Breast epithelium (tissue), 4 donors: ENCODE measurements at regions not wholly inside any gene's neighbourhood (a gene's known extent, or its start where the extent isn't known, plus 50 kb on each side); places are given as distances from the start of the nearest gene placed in this dataset.

Source experiments
- DNase-seq, 2 donors: peaks; one replicate each; pipeline ENCODE4 v3.0.0-alpha.2; 2019; ENCODE audit warnings: low spot score in 2 of 2
- H3K27ac ChIP-seq, 2 donors: fragments of 200-600 bp; sonication (generic) in 1 of 2; one replicate each; pipeline ENCODE4 v1.5.1; 2016 to 2019; ENCODE audit warnings: mild to moderate bottlenecking in 1 of 2
- H3K27me3 ChIP-seq, 2 donors: fragments of 200-600 bp; sonication (generic) in 1 of 2; one replicate each; pipeline versions ENCODE4 v1.5.1 to v1.6.0; 2017 to 2019; ENCODE audit warnings: control low read depth in 1 of 2, mild to moderate bottlenecking in 1 of 2
- H3K36me3 ChIP-seq: fragments of 200-600 bp; one replicate; pipeline ENCODE4 v1.5.1; 2019
- H3K4me1 ChIP-seq, 2 donors: fragments of 200-600 bp; sonication (generic); one replicate each; pipeline ENCODE4 v1.5.1; 2016 to 2019; ENCODE audit warnings: control low read depth in 1 of 2
- H3K4me3 ChIP-seq, 3 donors: fragments of 200-600 bp; sonication (generic); 1 replicate in 2 of 3; 2 replicates in 1 of 3; pipeline ENCODE4 v1.5.1; 2016 to 2019; ENCODE audit warnings: mild to moderate bottlenecking in 3 of 3, moderate library complexity in 2 of 3
- H3K9me3 ChIP-seq, 2 donors: fragments of 200-600 bp; sonication (generic) in 1 of 2; one replicate each; pipeline ENCODE4 v1.5.1; 2016 to 2019; ENCODE audit warnings: control low read depth in 1 of 2
- POLR2A ChIP-seq: fragments of 450-650 bp; IDR thresholded peaks from one replicate; pipeline ENCODE4 v1.6.1; 2016; ENCODE audit warnings: antibody characterized with exemption, mild to moderate bottlenecking, moderate library complexity
- POLR2AphosphoS5 ChIP-seq, 3 donors: sonication (generic); formaldehyde crosslinking; IDR thresholded peaks; one replicate each; pipeline ENCODE4 v1.6.1; 2017; ENCODE audit warnings: antibody characterized with exemption in 3 of 3
- intact Hi-C: fragments of 100-400 bp; cut with DNase I; formaldehyde crosslinking; loops from one replicate; pipeline ENCODE4 v1.15.1; 2023; ENCODE audit warnings: low total_unique reads
- TF ChIP-seq, protein P1 (sequence below), 3 donors: fragments of 450-650 bp; IDR thresholded peaks; one replicate each; pipeline ENCODE4 v1.5.1; 2016 to 2017; ENCODE audit warnings: antibody characterized with exemption in 3 of 3, mild to moderate bottlenecking in 3 of 3, moderate library complexity in 3 of 3

DNA sequence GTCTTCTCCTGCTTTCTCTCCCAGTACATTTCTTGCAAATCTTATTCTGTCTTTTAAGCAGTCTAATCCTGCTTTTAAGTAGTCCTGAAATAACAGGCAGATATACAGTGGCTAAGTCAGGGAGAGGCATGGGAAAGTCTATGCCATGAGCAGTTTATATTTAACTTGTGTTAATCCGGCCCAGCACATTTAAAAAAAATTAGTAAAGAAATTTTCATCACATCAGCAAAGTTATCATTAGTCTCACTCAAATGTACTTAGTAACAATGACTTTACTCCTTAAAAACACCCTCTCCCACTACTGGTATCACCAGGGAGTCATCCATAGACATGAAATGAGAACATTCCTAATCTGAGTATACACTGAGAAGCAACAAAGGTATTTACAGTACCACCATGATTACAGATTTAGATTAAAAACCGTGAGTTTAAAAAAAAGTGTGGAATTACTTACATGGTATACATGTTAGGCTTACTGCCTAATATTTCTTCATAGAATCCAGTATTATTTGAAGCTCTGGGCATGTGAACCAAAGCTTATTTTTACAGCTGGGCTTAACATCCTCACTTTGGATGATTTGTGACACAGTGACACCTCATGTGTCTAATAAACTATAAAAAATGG, 75.9 kb upstream of the DAB2 start:
- intact Hi-C loops, result no loop called here
- Histone ChIP-seq H3K27ac (no peak overlapping the region), H3K9me3 (no peaks in the 10 kb centered on the region), H3K36me3 (no peaks in the 10 kb centered on the region), H3K4me1 (no peaks in the 10 kb centered on the region), H3K4me3 (no peak overlapping the region), H3K27me3 (no peaks in the 10 kb centered on the region)
- no peak for DNase-seq
- no peak for TF ChIP-seq POLR2AphosphoS5 (IDR thresholded peaks at IDR 0.05)
- TF ChIP-seq, protein P1, sequence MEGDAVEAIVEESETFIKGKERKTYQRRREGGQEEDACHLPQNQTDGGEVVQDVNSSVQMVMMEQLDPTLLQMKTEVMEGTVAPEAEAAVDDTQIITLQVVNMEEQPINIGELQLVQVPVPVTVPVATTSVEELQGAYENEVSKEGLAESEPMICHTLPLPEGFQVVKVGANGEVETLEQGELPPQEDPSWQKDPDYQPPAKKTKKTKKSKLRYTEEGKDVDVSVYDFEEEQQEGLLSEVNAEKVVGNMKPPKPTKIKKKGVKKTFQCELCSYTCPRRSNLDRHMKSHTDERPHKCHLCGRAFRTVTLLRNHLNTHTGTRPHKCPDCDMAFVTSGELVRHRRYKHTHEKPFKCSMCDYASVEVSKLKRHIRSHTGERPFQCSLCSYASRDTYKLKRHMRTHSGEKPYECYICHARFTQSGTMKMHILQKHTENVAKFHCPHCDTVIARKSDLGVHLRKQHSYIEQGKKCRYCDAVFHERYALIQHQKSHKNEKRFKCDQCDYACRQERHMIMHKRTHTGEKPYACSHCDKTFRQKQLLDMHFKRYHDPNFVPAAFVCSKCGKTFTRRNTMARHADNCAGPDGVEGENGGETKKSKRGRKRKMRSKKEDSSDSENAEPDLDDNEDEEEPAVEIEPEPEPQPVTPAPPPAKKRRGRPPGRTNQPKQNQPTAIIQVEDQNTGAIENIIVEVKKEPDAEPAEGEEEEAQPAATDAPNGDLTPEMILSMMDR (IDR thresholded peaks at IDR 0.05), result no peak
- TF ChIP-seq POLR2A, result no peak

DNA sequence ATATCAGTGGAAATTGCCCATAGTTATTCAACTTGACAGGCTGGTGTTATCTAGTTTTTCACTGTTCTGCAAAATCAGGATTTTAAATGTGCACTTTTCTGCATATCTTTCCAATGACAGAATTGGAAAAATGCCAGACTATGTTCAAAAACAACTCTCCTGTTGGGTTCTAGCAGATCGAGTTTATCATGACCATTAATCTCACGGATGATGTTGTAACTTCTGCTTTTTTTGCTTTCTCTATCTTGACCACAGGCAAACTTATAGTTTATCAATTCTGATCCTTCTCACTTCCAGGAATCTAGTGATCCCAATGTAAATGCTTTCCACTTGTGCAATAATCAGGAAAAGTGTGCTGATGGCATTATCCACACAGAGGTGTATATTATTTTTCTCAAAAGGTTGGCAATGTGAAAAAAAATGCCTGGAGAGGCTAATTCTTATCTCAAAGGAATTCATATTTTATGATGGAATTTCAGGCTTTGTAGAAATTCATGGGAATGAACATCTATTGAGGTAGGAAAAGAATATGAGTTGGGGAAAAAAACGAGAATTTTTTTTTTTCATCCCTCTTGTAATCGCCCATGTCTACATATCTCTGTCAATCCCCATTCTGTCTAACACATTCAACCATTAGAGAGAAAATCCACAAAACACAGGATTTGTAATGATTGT, 73.6 kb upstream of the DAB2 start:
- H3K36me3 ChIP-seq, result no peaks in the 10 kb centered on the region
- no peak for DNase-seq
- intact Hi-C loops, result no loop called here
- H3K27ac ChIP-seq, result no peak overlapping the region
- H3K9me3 ChIP-seq, result no peaks in the 10 kb centered on the region
- TF ChIP-seq POLR2A (no peak), POLR2AphosphoS5 (IDR thresholded peaks at IDR 0.05) (no peak)
- TF ChIP-seq, protein P1 (IDR thresholded peaks at IDR 0.05), result no peak
- H3K4me1 ChIP-seq, result no peaks in the 10 kb centered on the region
- no peak overlapping the region for H3K4me3 ChIP-seq
- H3K27me3 ChIP-seq, result no peaks in the 10 kb centered on the region

DNA sequence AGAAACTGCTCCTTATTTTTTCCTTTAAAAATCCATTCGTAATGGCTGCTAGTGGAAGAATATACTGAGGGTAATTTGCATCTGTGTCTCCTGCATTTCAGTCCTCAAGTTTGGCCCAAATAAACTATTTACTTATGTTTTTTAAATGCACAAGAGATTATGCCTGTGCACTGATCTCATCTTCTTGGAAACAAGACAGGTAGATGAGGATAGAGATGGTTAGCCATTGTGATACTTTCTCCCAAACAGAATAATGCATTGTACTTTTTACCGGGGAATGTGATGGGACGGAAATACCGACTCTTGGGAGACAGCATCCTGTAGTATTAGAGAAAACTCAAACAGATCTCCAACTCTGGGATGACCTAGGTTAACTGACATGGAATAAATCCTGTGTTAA, 72.5 kb upstream of the DAB2 start:
- H3K9me3 ChIP-seq, result no peaks in the 10 kb centered on the region
- no peaks in the 10 kb centered on the region for H3K4me1 ChIP-seq
- no peaks in the 10 kb centered on the region for H3K27me3 ChIP-seq
- TF ChIP-seq, protein P1 (IDR thresholded peaks at IDR 0.05), result no peak
- TF ChIP-seq POLR2A (no peak), POLR2AphosphoS5 (IDR thresholded peaks at IDR 0.05) (no peak)
- intact Hi-C loops, result no loop called here
- no peak overlapping the region for H3K27ac ChIP-seq
- DNase-seq, result no peak
- no peak overlapping the region for H3K4me3 ChIP-seq
- no peaks in the 10 kb centered on the region for H3K36me3 ChIP-seq

DNA sequence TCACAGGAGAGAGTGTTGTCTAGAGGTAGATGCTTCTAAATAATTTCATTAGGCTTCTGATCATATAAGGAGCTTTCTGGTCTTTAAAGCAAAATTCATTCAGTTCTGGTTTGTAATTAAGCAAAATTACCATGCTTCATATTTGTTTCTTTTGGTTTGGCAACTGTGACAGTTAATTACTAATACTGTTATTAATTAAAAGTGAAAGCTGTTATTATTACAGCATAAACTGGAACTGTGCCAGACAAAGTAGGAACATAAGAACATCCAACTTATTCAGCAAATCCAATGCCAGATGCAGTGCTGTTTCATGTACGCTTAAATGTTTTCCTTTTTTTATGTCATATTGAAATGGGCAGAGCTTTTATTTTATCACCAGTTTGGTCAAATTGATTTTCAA, 70.4 kb upstream of the DAB2 start:
- Histone ChIP-seq H3K9me3 (peaks cover 0 to 7% of the 10 kb centered on the region in 2 donors), H3K27me3 (no peaks in the 10 kb centered on the region), H3K36me3 (no peaks in the 10 kb centered on the region), H3K4me1 (no peaks in the 10 kb centered on the region), H3K4me3 (no peak overlapping the region), H3K27ac (peak overlapping the region in 1 of 2 donors; percentile 14)
- no peak for DNase-seq
- intact Hi-C loops, result no loop called here
- TF ChIP-seq POLR2A, result no peak
- TF ChIP-seq POLR2AphosphoS5 (IDR thresholded peaks at IDR 0.05), result no peak
- TF ChIP-seq, protein P1 (IDR thresholded peaks at IDR 0.05), result no peak

DNA sequence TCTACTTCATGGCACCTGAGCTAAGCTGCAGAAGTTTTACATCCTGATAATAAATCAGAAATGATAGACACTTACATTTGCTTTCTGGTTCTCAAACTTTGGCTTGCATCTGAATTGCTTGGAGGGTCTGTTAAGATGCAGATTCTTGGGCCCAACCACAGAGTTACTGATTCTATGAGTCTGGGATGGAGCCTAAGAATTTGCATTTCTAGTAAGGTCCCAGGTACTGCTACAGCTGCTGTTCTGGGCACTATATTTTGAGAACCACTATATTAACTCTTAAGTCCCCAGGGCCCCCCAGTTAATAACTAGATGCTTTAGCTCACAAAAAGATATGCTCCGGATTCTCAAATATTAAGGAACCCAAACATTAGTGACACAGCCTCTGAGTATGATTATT, 69.8 kb upstream of the DAB2 start:
- no peak for DNase-seq
- intact Hi-C loops, result no loop called here
- H3K27ac ChIP-seq, result peak overlapping the region in 1 of 2 donors; percentile 14
- peaks cover 0 to 8% of the 10 kb centered on the region in 2 donors for H3K9me3 ChIP-seq
- H3K4me3 ChIP-seq, result no peak overlapping the region
- TF ChIP-seq POLR2AphosphoS5 (IDR thresholded peaks at IDR 0.05) (no peak), POLR2A (no peak)
- TF ChIP-seq, protein P1 (IDR thresholded peaks at IDR 0.05), result no peak
- no peaks in the 10 kb centered on the region for H3K27me3 ChIP-seq
- no peaks in the 10 kb centered on the region for H3K4me1 ChIP-seq
- H3K36me3 ChIP-seq, result no peaks in the 10 kb centered on the region
